GM18520 (cell line): ENCODE measurements at regions not wholly inside any gene's neighbourhood (a gene's known extent, or its start where the extent isn't known, plus 50 kb on each side); places are given as distances from the start of the nearest gene placed in this dataset.

Experiments used
- ATAC-seq: cut with Tn5 transposase; IDR thresholded peaks from one replicate; pipeline ENCODE4 v1.9.1; 2021; ENCODE audit not compliant: unreplicated experiment

GRCh38 chr4:157795495-157795894 lies 377.3 kb downstream of the GASK1B start:
- ATAC-seq: no peak

GRCh38 chr4:157792716-157793115 lies 380.1 kb downstream of the GASK1B start:
- ATAC-seq: no peak

- ATAC-seq: no peak
These were observed 381.6 kb downstream of the GASK1B start for GRCh38 chr4:157791236-157791635.

GRCh38 chr4:157787618-157788017 lies 385.2 kb downstream of the GASK1B start:
- ATAC-seq: no peak

GRCh38 chr4:157781361-157781760 lies 391.5 kb downstream of the GASK1B start:
- ATAC-seq: no peak

GRCh38 chr4:157779081-157779480 lies 393.7 kb downstream of the GASK1B start:
- no peak for ATAC-seq

- no peak for ATAC-seq
These were observed 395.8 kb downstream of the GASK1B start for GRCh38 chr4:157776930-157777528.

GRCh38 chr4:157775971-157776370 lies 396.9 kb downstream of the GASK1B start:
- ATAC-seq: no peak

- ATAC-seq: no peak
These were observed 399.9 kb downstream of the GASK1B start for GRCh38 chr4:157772907-157773306.

- ATAC-seq: no peak
These were observed 404.4 kb downstream of the GASK1B start for GRCh38 chr4:157768419-157768818.

- no peak for ATAC-seq
These were observed 409.3 kb downstream of the GASK1B start for GRCh38 chr4:157763490-157763889.

GRCh38 chr4:157754410-157754809 lies 418.4 kb downstream of the GASK1B start:
- no peak for ATAC-seq

GRCh38 chr4:157751631-157752030 lies 421.2 kb downstream of the GASK1B start:
- ATAC-seq: no peak

GRCh38 chr4:157741642-157742041 lies 431.2 kb downstream of the GASK1B start:
- ATAC-seq: no peak

- ATAC-seq: no peak
These were observed 433.6 kb downstream of the GASK1B start for GRCh38 chr4:157739242-157739641.

GRCh38 chr4:157728215-157728614 lies 444.6 kb downstream of the GASK1B start:
- ATAC-seq: no peak

GRCh38 chr4:157727163-157727562 lies 445.7 kb downstream of the GASK1B start:
- no peak for ATAC-seq

GRCh38 chr4:157722146-157722545 lies 450.7 kb downstream of the GASK1B start:
- ATAC-seq: no peak

GRCh38 chr4:157713342-157713741 lies 459.5 kb downstream of the GASK1B start:
- ATAC-seq: no peak

GRCh38 chr4:157706155-157706554 lies 466.7 kb downstream of the GASK1B start:
- no peak for ATAC-seq

- ATAC-seq: no peak
These were observed 470.0 kb downstream of the GASK1B start for GRCh38 chr4:157702831-157703230.

GRCh38 chr4:157701695-157701994 lies 471.2 kb downstream of the GASK1B start:
- ATAC-seq: no peak

- no peak for ATAC-seq
These were observed 471.7 kb downstream of the GASK1B start for GRCh38 chr4:157700898-157701694.
